NB4 (cell line): ENCODE measurements at regions not wholly inside any gene's neighbourhood (a gene's known extent, or its start where the extent isn't known, plus 50 kb on each side); places are given as distances from the start of the nearest gene placed in this dataset.
"Not testable (repeated sequence)": the region's sequence is repeated elsewhere in the genome, so short reads cannot be mapped to it uniquely, and the experiment has no call there.

Experiments
- DNase-seq: peaks from one replicate; pipeline ENCODE4 v3.0.0; 2010; ENCODE audit warnings: low read depth
- H3K4me3 ChIP-seq: one replicate; pipeline ENCODE4 v1.5.1; 2011; ENCODE audit warnings: mild to moderate bottlenecking, low read depth, low read length, moderate library complexity
- CTCF ChIP-seq: IDR thresholded peaks from one replicate; pipeline ENCODE4 v1.5.1; 2012; ENCODE audit warnings: low read depth, low read length
- MYC ChIP-seq: IDR thresholded peaks from 2 replicates; pipeline ENCODE4 v1.6.1; 2011; ENCODE audit warnings: low read depth, low read length
- POLR2A ChIP-seq: IDR thresholded peaks from 2 replicates; pipeline ENCODE4 v1.6.1; 2011; ENCODE audit warnings: mild to moderate bottlenecking; ENCODE audit not compliant: insufficient read length; ENCODE audit errors: extremely low read depth
- TF ChIP-seq, protein P1 (sequence below): IDR thresholded peaks from 2 replicates; pipeline ENCODE4 v1.6.1; 2011; ENCODE audit warnings: low read depth, low read length

DNA sequence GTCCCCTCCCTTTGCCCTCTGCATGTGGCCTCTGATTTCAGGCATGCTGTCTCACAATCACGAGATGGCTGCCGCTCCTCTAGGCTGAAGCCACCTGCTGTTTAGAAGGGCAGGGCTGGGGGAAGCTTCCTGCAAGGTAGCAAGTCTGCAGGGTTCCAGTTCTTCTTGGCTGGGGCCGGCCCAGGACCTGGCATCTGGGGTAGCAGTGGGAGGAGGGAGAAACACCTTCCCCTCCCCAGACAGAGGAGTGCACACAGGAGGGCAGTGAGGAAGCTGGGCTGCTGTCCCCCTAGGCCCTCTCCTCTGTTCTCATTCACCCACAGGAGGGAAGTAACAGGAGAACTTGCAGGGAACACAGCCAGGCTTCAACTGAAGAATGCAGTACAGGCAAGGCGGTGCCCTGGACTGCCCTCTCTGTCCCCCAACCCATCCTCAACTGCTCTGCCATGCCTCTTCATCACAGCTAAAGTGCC is 345.9 kb upstream of the HS6ST1 start:
- no peak for DNase-seq
- H3K4me3 ChIP-seq = no peak overlapping the region
- TF ChIP-seq POLR2A = no peak
- TF ChIP-seq MYC = no peak
- TF ChIP-seq, protein P1, sequence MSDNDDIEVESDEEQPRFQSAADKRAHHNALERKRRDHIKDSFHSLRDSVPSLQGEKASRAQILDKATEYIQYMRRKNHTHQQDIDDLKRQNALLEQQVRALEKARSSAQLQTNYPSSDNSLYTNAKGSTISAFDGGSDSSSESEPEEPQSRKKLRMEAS = 0 out of 2 replicates have a peak, but pooled peaks have one; percentile 25

- TF ChIP-seq, protein P1 = no peak
- TF ChIP-seq CTCF (no peak), POLR2A (no peak), MYC (no peak)
- DNase-seq = no peak
- no peak overlapping the region for H3K4me3 ChIP-seq
Observed at GRCh38 chr2:128665113-128665512, 346.4 kb upstream of the HS6ST1 start.

DNA sequence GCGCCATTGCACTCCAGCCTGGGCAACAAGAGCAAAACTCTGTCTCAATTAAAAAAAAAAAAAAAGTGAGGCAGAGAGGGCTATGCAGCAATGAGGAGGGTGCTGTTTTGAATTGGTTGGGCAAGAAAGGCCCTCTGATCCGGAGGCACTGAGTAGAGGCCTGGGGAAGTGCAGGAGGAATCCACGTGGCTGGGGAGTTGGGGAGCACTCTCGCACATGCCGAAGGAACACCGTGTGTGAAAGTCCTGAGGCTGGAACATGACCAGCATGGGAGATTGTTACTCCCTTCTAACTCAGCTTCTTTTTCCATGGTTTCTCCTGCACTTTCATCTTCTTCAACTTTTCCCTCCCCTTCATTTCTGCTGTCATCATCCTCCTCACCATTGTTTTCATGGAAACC is 347.9 kb upstream of the HS6ST1 start:
- DNase-seq = no peak
- no peak overlapping the region for H3K4me3 ChIP-seq
- TF ChIP-seq POLR2A = no peak
- no peak for TF ChIP-seq CTCF
- TF ChIP-seq, protein P1 = no peak
- TF ChIP-seq MYC = no peak

- TF ChIP-seq CTCF = no peak
- TF ChIP-seq, protein P1 = no peak
- no peak for TF ChIP-seq MYC
- no peak for TF ChIP-seq POLR2A
- no peak overlapping the region for H3K4me3 ChIP-seq
Observed at GRCh38 chr2:128667391-128667790, 348.7 kb upstream of the HS6ST1 start.

DNA sequence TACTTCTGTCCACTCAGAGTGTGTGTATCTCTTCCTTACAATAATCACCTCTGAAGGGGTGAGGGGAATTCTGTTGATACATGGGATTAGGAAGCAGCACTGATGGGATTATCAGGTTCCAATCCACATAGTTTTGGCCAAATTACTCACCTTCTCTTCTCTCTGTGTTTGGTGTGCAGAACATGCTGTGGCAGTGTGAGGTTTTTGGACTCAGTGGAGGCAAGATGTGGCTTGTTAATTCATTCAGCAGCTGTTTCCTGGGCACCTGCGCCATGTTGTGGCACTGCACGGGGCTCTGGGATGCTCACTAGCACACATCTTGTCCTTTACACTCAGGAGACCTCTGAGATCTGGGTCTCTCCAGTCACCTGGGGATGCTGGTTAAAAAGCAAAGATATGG is 350.3 kb upstream of the HS6ST1 start:
- DNase-seq = no peak
- no peak overlapping the region for H3K4me3 ChIP-seq
- TF ChIP-seq POLR2A (no peak), MYC (no peak)
- TF ChIP-seq, protein P1 = no peak

More at GRCh38 chr2:128667391-128667790, 348.7 kb upstream of the HS6ST1 start:
- no peak for DNase-seq

- no peak for DNase-seq
- no peak overlapping the region for H3K4me3 ChIP-seq
- TF ChIP-seq CTCF = no peak
- TF ChIP-seq, protein P1 = no peak
- no peak for TF ChIP-seq MYC
- TF ChIP-seq POLR2A = no peak
Observed at GRCh38 chr2:128670066-128670465, 351.4 kb upstream of the HS6ST1 start.

- DNase-seq, H3K4me3 ChIP-seq: not testable (repeated sequence)
Observed at GRCh38 chr2:128671981-128672757, 353.5 kb upstream of the HS6ST1 start.

- not testable (repeated sequence) for DNase-seq, H3K4me3 ChIP-seq
Observed at GRCh38 chr2:128679680-128680079, 361.0 kb upstream of the HS6ST1 start.
